KG1 (cell line): ENCODE measurements at regions not wholly inside any gene's neighbourhood (a gene's known extent, or its start where the extent isn't known, plus 50 kb on each side); places are given as distances from the start of the nearest gene placed in this dataset.

Source experiments
- DNase-seq: peaks from one replicate; lab custom pipeline; 2025; lab: John Stamatoyannopoulos, UW

DNA sequence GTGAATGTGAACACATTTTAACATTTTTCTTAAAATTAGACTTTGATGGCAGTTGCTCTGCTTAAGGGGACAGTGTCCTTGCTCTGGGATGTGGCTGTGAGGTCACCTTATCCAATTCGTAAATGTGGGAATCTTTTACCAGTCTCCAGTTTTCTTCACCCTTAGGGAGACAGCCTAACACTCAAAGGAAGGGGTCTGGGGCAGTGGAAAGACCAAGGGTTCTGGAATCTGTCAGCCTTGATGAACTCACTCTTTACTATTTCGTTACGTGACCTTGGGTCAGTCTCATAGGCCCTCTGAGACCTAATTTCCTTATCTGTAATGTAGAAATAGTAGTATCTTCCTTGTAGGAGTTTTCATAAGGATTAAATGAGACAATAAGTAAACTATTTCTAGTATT lies 245.6 kb upstream of the ATP2B1 start:
- no peak for DNase-seq

GRCh38 chr12:89951694-89952060 lies 243.0 kb upstream of the ATP2B1 start:
- no peak for DNase-seq

DNA sequence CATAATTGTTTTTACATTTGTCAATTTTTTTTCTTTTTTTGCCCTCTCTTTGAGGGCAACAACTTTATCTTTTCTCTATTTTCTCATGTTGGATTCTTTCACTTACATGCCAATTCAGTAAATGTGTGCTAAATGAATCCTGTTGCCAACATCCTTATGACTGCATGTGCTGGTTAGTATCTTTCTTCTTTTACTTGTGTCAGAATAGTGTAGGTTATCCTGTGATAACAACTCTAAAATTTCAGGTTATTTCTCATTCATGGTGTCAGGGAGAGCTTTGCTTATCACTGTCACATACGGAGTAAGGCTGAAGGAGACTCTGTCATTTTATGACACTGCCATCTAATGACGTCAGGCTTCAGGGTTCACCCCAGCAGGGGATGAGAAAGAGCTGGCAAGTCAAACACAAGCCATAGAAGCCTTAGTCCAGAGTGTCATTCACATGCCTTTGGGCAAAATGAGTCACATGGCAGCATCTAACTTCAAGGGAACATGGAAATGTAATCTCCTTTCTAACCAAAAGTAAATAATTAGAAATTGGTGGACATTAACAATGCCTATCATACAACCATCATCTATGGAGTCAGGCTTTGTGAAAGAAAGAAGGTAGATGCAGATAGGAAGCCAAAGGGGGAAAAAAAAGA lies 242.5 kb upstream of the ATP2B1 start:
- DNase-seq, result no peak

DNA sequence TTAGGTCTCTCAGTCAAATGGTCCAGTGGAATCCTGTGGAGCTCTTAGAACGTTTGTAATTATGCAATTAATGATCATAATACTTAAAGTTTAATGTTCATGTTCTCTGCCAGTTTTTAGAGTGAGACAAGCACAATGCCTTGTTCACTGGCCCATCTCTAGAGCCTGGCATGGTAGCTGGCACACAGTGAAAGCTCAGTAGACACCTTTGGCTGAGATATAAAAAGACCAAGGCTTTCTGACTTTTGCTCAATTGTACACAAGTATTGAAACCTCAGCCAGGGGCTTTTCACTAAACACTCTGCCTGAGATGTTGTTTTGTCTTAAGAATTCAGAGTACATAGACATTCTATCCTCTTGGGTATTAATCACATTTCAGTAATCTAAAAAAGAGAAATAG lies 241.8 kb upstream of the ATP2B1 start:
- no peak for DNase-seq

- DNase-seq, result no peak
Observed at GRCh38 chr12:89949457-89950195, 241.0 kb upstream of the ATP2B1 start.

- DNase-seq, result no peak
Observed at GRCh38 chr12:89948271-89949175, 239.9 kb upstream of the ATP2B1 start.

DNA sequence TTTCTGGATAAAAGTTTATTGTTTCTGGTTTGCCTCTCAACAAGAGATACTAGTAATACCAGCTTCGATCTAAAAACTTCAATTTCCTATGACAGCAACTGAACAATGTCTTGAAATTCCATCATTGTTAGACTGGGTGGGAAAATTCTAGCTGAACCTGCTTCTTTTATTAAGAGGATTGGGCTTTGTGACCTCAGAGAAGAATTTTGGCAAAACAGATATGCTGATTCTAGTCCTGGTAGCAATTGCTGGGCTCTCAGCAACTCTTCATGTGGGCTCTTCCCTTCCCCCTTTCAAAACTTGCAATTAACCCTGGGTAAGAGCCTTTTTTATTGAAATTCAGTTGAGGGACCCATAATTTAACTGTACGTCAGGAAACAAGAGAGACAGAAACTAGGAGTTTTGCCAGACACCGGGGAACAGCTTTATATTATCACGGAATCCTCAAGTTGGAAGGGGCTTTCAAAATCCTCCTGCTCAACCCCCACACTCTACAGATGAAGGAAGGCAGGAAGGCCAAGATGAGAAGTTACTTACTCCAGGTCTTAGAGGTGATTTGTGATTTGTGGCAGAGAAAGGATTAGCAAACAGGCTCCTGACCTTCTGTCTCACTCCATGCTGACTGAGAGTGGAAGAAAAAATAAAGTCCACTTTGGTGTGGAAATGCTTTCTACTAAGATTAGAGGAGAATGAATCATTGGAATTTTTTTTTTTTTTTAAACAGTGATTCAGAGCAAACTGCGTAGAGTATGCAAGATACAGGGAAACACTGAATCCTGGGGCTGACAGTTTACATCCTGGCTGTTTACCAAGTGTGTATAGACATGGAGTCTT lies 239.0 kb upstream of the ATP2B1 start:
- no peak for DNase-seq

- no peak for DNase-seq
Observed at GRCh38 chr12:89946518-89947135, 238.0 kb upstream of the ATP2B1 start.

- DNase-seq, result no peak
Observed at GRCh38 chr12:89945123-89945522, 236.5 kb upstream of the ATP2B1 start.

DNA sequence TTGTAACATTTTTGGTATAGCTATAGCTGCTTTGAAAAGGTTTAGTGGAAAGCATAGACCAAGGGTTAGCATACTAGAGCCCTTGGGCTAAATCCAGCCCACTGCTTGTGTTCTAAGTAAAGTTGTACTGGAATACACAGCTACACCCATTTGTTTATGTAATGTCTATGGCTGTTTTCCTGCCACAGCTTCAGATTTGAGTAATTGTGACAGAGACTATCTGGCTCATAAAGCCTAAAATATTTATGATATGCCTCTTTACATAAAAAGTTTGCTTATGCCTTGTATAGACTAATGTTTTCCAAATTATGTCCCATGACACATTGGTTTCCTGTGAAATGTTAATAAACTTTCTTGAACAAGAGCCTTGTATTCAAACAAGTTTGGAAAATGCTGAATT lies 234.8 kb upstream of the ATP2B1 start:
- DNase-seq, result no peak

GRCh38 chr12:89941436-89941835 lies 232.8 kb upstream of the ATP2B1 start:
- DNase-seq, result no peak

GRCh38 chr12:89939522-89940215 lies 231.0 kb upstream of the ATP2B1 start:
- no peak for DNase-seq

GRCh38 chr12:89936631-89937030 lies 228.0 kb upstream of the ATP2B1 start:
- DNase-seq, result no peak

DNA sequence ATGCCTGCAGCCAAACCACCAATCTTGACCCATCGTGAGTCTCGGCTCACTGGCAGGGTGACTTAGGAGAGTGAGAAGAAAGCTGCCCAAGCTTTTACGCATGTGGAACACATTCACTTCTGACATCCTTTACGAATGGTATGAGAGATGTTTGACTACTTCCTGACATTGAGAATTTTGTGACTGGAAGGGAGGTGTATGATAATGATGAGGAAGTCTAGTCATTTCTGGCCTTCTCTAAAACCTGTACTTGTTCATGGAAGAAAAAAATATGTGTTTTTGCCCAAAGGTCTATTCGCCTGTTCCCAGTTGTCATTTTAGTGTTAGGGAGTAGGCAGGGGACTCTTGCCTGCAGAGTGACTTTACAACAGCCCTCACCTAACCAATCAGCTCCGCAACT lies 227.2 kb upstream of the ATP2B1 start:
- no peak for DNase-seq

DNA sequence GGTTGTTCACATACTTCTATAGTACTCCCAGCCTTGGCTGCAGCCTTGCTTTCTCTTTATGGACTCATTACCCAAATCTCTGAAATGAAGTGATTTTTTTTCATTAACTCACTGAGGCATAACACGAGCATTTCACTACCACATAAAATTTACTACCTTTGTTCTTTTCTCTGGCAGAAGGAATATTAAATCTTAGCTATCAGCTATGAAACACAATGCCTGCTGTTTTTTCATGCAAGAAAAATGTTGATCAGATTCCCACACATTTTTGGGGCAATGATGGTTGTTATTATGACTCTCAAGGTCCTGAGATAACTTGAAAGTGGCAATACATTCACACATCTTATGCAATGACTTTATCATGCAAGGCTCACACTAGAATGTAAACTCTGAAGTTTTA lies 225.3 kb upstream of the ATP2B1 start:
- no peak for DNase-seq

GRCh38 chr12:89932954-89933353 lies 224.3 kb upstream of the ATP2B1 start:
- DNase-seq, result no peak

GRCh38 chr12:89928467-89928866 lies 219.8 kb upstream of the ATP2B1 start:
- DNase-seq, result no peak

- DNase-seq, result peak; percentile 4
Observed at GRCh38 chr12:89927226-89927698, 218.6 kb upstream of the ATP2B1 start.

- DNase-seq, result no peak
Observed at GRCh38 chr12:89924191-89924590, 215.6 kb upstream of the ATP2B1 start.

- DNase-seq, result no peak
Observed at GRCh38 chr12:89923091-89923490, 214.5 kb upstream of the ATP2B1 start.

DNA sequence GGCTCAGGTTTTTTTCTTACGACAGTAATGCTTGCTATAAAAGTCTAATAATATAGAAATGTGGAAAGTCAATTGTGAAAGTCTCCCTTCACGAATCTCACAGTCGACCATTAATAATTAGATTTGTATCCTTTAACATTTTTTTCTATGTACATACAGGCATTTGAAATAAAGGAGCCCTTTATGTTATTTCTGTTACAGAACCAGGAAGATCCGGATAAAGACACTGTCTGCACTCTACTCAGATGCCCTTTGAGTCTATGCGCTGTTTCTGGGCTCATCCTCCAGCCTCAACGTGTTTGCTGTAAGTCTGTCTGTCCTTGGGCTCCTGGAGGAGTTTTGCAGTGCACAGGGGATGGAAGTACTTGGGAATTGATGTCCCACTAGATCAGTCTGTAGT lies 212.2 kb upstream of the ATP2B1 start:
- DNase-seq, result no peak
